Small intestine (tissue), 7 donors: ENCODE measurements at regions not wholly inside any gene's neighbourhood (a gene's known extent, or its start where the extent isn't known, plus 50 kb on each side); places are given as distances from the start of the nearest gene placed in this dataset.

Source experiments
- DNase-seq, 2 donors: peaks; one replicate each; pipeline versions ENCODE4 v3.0.0 to v3.0.0-alpha.2; 2013
- FAIRE-seq: peaks from 2 replicates; lab custom pipeline; 2012; peaks lifted over from hg19 to GRCh38; lab: Jason Lieb, UNC
- H3K27ac ChIP-seq, 3 donors: one replicate each; pipeline ENCODE4 v1.5.1; 2013; ENCODE audit warnings: low read length in 2 of 3, mild to moderate bottlenecking in 2 of 3, control low read depth in 1 of 3, inconsistent platforms in 1 of 3, low read depth in 1 of 3, moderate library complexity in 1 of 3
- H3K27me3 ChIP-seq, 3 donors: one replicate each; pipeline ENCODE4 v1.6.1; 2013; ENCODE audit warnings: low read length in 3 of 3, inconsistent platforms in 1 of 3; ENCODE audit not compliant: control insufficient read depth in 3 of 3, insufficient read depth in 3 of 3
- H3K36me3 ChIP-seq, 3 donors: one replicate each; pipeline ENCODE4 v1.6.1; 2013; ENCODE audit warnings: low read length in 3 of 3, inconsistent platforms in 1 of 3, low read depth in 1 of 3, mild to moderate bottlenecking in 1 of 3, moderate library complexity in 1 of 3; ENCODE audit not compliant: control insufficient read depth in 3 of 3, insufficient read depth in 2 of 3
- H3K4me1 ChIP-seq, 3 donors: one replicate each; pipeline ENCODE4 v1.6.1; 2013; ENCODE audit warnings: low read length in 2 of 3, inconsistent platforms in 1 of 3, low read depth in 1 of 3, mild to moderate bottlenecking in 1 of 3, moderate library complexity in 1 of 3; ENCODE audit not compliant: control insufficient read depth in 3 of 3, insufficient read depth in 2 of 3
- H3K4me3 ChIP-seq, 3 donors: one replicate each; pipeline ENCODE4 v1.5.1; 2013; ENCODE audit warnings: low read length in 3 of 3, control low read depth in 1 of 3, inconsistent platforms in 1 of 3, low read depth in 1 of 3, mild to moderate bottlenecking in 1 of 3, moderate library complexity in 1 of 3
- H3K9me3 ChIP-seq, 2 donors: one replicate each; pipeline ENCODE4 v1.6.1; 2013; ENCODE audit warnings: low read depth in 1 of 2, low read length in 1 of 2; ENCODE audit not compliant: control insufficient read depth in 2 of 2, insufficient read depth in 1 of 2
- WGBS, 3 donors: extraction: QIAGEN DNeasy Blood & Tissue Kit; methylation state at CpG; one replicate each; pipeline ENCODE4 v1.1.7; 2013; 5-methylcytosine and 5-hydroxymethylcytosine counted together
- donor health status: healthy with polysubstance abuse.
- donor health status: control.
- donor health status: control.
- donor health status: Bipolar disorder and iron deficiency.
- donor health status: healthy.

DNA sequence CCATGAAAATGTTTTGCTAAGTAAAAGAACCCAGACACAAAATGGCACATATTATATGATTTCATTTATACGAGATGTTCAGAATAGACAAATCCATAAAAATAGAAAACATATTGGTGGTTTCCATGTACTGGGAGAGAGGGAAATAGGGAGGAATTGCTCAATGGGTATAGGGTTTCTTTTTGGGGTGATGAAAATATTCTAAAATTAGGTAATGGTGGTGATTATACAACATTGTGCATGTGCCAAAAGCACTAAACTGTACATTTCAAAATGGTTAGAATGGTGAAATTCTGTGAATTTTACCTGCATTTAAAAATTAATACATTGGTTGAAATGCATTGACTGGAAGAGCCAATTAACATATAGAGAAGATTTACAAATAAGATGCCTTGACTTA is 613.9 kb downstream of the TNS3 start:
- Histone ChIP-seq H3K4me3 (no peak overlapping the region), H3K27me3 (no peaks in the 10 kb centered on the region), H3K27ac (no peak overlapping the region), H3K4me1 (no peaks in the 10 kb centered on the region), H3K9me3 (no peaks in the 10 kb centered on the region), H3K36me3 (no peaks in the 10 kb centered on the region)
- DNase-seq (no peak), FAIRE-seq (no peak)
- WGBS, 3 donors, result 93 to 97% (median 95%) methylated on average over 1 of the region's 1 CpG

DNA sequence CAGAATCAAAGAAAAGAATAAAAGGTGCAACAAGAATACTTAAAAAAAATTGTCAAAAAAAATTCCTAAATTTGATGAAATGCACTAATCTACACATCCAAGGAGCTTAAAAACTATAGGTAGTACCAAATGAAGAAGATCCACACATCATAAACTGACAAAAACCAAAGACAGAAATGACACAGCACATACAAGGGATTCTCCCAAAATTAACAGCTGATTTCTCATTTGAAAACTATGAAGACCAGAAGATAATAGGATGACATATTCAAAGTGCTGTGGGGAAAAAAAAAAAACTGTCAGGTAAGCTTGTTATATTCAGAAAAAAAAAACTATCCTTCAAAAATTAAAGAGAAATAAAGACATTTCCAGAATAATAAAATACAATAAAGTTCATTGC is 618.2 kb downstream of the TNS3 start:
- Histone ChIP-seq H3K27me3 (no peaks in the 10 kb centered on the region), H3K4me3 (no peak overlapping the region), H3K36me3 (no peaks in the 10 kb centered on the region), H3K27ac (no peak overlapping the region), H3K4me1 (no peaks in the 10 kb centered on the region), H3K9me3 (peaks cover 0 to 2% of the 10 kb centered on the region in 2 donors)
- DNase-seq, result no peak
- FAIRE-seq, result no peak

DNA sequence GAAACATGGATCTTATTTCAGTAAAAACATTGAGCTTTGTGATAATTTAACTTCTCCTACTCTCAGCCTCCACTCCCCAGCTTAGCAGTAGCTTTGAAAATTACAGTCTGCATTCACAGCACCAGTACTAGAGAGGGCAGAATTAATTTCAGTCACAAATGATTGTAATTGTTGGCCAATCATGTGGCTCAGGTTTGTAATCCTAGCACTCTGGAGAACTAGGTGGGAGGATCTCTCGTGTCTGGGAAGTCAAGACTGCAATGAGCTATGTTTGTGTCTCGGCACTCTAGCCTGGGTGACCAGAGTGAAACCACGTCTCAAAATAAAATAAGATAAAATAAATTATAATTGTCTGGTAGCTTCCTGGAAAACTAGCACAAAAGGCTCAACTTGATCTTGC is 620.9 kb downstream of the TNS3 start:
- Histone ChIP-seq H3K27ac (no peak overlapping the region), H3K9me3 (peaks cover 0 to 2% of the 10 kb centered on the region in 2 donors), H3K4me3 (no peak overlapping the region), H3K27me3 (no peaks in the 10 kb centered on the region), H3K4me1 (no peaks in the 10 kb centered on the region), H3K36me3 (no peaks in the 10 kb centered on the region)
- FAIRE-seq, result no peak
- WGBS, 3 donors, result 41 to 78% (median 62%) methylated on average over 3 of the region's 3 CpGs
- DNase-seq, result no peak

DNA sequence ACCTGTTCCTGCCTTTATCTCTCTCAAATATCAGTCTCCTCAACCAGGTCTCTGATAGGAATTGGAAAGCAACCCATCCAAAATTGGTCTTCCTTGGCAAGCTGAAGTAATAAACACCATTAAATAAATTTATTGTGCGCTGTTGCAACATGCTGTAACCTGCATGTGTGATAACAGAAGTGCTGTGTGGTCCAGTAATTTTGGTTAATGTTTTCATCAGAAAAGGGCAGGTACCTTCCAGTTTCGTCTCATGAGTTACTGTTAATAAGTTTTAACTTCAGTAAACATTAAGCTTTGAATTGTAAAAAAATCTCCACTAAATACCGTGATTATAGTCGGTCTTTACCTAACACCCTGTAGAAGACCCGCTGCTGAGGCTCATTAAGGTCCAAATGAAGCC is 624.7 kb downstream of the TNS3 start:
- no peak for FAIRE-seq
- Histone ChIP-seq H3K27me3 (no peaks in the 10 kb centered on the region), H3K27ac (no peak overlapping the region), H3K9me3 (no peaks in the 10 kb centered on the region), H3K36me3 (no peaks in the 10 kb centered on the region), H3K4me3 (no peak overlapping the region), H3K4me1 (no peaks in the 10 kb centered on the region)
- no peak for DNase-seq
- WGBS, 3 donors, result 68 to 84% (median 78%) methylated on average over 5 of the region's 5 CpGs

DNA sequence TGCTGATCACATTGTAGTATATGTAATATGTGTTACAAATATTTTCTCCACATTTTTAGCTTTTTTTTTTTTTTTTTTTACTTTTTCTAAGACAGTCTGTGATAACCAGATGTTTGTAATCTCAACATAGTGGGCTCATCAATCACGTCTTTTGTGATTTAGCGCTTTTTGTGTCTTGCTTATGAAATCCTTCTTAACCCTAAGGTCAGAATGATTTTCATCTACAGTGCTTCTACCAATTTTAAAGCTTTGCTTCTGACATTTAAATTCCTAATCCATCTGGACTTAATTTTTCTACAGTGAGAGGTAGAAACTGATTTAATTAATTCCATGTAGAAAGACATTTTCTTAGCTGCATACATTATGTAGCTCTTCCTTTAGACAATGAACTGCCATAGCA is 626.4 kb downstream of the TNS3 start:
- FAIRE-seq (no peak), DNase-seq (no peak)
- 85 to 96% (median 85%) methylated on average over 2 of the region's 2 CpGs for WGBS, 3 donors

DNA sequence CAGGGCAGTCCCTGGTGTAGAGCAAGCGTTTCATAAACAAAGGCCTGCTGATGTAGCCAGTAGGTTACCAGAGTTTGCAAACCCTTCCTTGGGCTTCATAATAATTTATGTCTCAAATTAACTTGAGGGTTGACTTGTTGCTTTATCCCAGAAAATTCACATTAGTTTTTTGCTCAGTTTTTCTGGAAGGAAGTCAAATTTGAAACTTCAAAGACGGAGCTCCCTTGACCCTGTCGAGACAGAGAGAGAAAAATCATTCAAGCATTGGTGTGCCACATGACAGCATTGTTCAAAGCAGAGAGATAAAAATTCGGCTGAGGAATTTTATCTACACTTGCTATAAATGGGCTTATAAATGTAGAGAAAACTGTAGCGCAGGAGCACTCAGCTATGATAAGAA is 627.7 kb downstream of the TNS3 start:
- Histone ChIP-seq H3K27me3 (no peaks in the 10 kb centered on the region), H3K36me3 (no peaks in the 10 kb centered on the region), H3K27ac (no peak overlapping the region), H3K9me3 (no peaks in the 10 kb centered on the region), H3K4me1 (no peaks in the 10 kb centered on the region), H3K4me3 (no peak overlapping the region)
- 30 to 52% (median 41%) methylated on average over 5 of the region's 5 CpGs for WGBS, 3 donors
- FAIRE-seq (no peak), DNase-seq (no peak)

More for the DNA sequence above, 626.4 kb downstream of the TNS3 start:
- Histone ChIP-seq H3K9me3 (no peaks in the 10 kb centered on the region), H3K27me3 (no peaks in the 10 kb centered on the region), H3K27ac (no peak overlapping the region), H3K4me3 (no peak overlapping the region), H3K36me3 (no peaks in the 10 kb centered on the region), H3K4me1 (no peaks in the 10 kb centered on the region)

DNA sequence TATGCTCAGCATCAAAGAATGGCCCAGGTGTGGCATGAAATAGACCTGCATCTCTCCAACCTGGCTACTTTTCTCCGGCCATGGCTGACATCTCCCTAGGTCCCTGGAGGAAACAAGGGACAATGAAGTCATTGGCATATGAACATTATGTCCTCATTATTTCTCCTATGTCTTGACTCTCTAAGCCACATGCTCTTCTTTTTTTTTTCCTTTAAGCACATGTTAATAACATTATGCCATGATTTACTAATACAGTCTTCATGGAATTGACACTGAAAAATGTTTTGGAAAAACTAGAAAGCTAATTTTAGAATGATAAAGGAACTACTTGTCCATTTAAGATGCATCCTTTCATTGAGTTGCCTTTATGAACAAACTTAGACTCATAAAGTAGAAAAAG is 628.9 kb downstream of the TNS3 start:
- Histone ChIP-seq H3K27me3 (no peaks in the 10 kb centered on the region), H3K9me3 (no peaks in the 10 kb centered on the region), H3K4me3 (no peak overlapping the region), H3K4me1 (no peaks in the 10 kb centered on the region), H3K27ac (no peak overlapping the region), H3K36me3 (no peaks in the 10 kb centered on the region)
- no peak for FAIRE-seq
- no peak for DNase-seq
- 89 to 96% (median 95%) methylated on average over 1 of the region's 1 CpG for WGBS, 3 donors

DNA sequence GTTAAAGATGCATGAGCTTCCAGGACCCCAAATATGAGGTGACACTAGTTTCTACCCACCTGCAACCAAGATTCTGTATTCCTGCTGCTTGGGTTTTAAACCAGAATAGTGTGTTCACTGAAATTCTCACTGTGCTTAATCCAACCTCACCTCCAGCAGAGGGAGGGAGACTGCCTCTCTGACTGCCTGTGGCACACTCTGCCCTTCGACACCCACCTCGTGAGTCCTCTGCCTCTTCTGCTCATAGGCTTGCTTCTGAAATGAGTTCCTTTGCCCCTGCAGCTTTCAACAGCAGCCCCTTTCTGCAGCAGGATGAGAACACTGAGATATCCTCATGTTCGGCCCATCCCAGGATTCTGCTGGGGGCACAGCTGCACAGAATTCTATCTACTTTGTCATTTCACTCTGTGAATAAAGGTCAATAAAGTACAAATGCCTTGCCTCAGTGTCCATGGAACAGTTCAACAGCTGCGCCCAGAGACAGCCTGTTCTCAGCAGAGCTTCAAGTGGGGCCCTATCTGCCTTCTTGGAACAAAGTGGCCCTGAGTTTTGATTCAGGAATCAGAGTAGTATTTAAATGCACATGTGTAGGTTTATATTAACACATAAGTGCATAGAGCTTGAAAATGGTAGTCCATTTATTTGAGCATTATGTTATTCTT is 632.5 kb downstream of the TNS3 start:
- Histone ChIP-seq H3K9me3 (no peaks in the 10 kb centered on the region), H3K27ac (no peak overlapping the region), H3K27me3 (no peaks in the 10 kb centered on the region), H3K4me1 (no peaks in the 10 kb centered on the region), H3K36me3 (no peaks in the 10 kb centered on the region), H3K4me3 (no peak overlapping the region)
- FAIRE-seq (no peak), DNase-seq (no peak)
- 62 to 68% (median 68%) methylated on average over 4 of the region's 4 CpGs for WGBS, 3 donors

DNA sequence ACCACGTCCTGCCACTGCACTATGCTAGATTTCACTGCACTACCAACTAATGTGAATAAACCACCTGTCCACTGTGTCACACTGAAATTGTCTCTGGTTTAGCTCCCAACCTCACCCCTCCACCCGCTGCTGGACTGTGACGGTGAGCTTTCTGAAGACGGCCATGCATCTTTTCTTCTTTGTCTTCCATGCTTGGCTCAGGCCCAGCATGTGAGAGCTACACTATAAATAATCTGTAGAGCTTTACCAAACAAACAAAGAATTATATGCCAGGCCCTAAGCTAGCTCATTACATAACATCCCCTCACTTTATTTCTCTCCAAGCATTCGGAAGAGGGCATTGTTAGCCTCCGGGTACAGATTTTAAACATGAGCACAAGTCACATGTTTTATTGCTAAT is 633.2 kb downstream of the TNS3 start:
- 75 to 84% (median 79%) methylated on average over 6 of the region's 6 CpGs for WGBS, 3 donors
- no peak for DNase-seq

More for the DNA sequence above, 633.2 kb downstream of the TNS3 start:
- H3K4me3 ChIP-seq, result no peak overlapping the region
- H3K9me3 ChIP-seq, result no peaks in the 10 kb centered on the region
- no peak overlapping the region for H3K27ac ChIP-seq
- no peaks in the 10 kb centered on the region for H3K27me3 ChIP-seq
- FAIRE-seq, result no peak
- H3K36me3 ChIP-seq, result no peaks in the 10 kb centered on the region
- no peaks in the 10 kb centered on the region for H3K4me1 ChIP-seq
